Prostate gland (tissue), 2 donors: ENCODE measurements at regions not wholly inside any gene's neighbourhood (a gene's known extent, or its start where the extent isn't known, plus 50 kb on each side); places are given as distances from the start of the nearest gene placed in this dataset.

Experiments
- DNase-seq: peaks from one replicate; pipeline ENCODE4 v3.0.0-alpha.2; 2019; ENCODE audit warnings: low spot score
- H3K27ac ChIP-seq, 2 donors: fragments of 200-600 bp; sonication (generic); 2 replicates each; pipeline ENCODE4 v1.5.1; 2017 to 2019
- H3K27me3 ChIP-seq: fragments of 200-600 bp; sonication (generic); replicated peaks from 2 replicates; pipeline ENCODE4 v1.5.1; 2019; ENCODE audit not compliant: insufficient read depth
- H3K36me3 ChIP-seq, 2 donors: fragments of 200-600 bp; sonication (generic); 1 replicate in 1 of 2; 2 replicates in 1 of 2; pipeline versions ENCODE4 v1.5.1 to v1.8.1; 2017 to 2019
- H3K4me1 ChIP-seq: fragments of 200-600 bp; sonication (generic); replicated peaks from 2 replicates; pipeline ENCODE4 v1.5.1; 2019
- H3K4me3 ChIP-seq, 2 donors: fragments of 200-600 bp; sonication (generic); 2 replicates each; pipeline ENCODE4 v1.5.1; 2017 to 2019
- H3K9me3 ChIP-seq: fragments of 200-600 bp; sonication (generic); 2 replicates; pipeline ENCODE4 v1.5.1; 2017
- CTCF ChIP-seq, 4 experiments: fragments of 200-600 bp in 2 of 4; fragments of 450-650 bp in 2 of 4; sonication (generic) in 2 of 4; IDR thresholded peaks; 1 replicate in 3 of 4; 2 replicates in 1 of 4; pipeline ENCODE4 v1.5.1; 2016 to 2019; ENCODE audit warnings: antibody characterized with exemption in 4 of 4, mild to moderate bottlenecking in 2 of 4, moderate library complexity in 2 of 4
- POLR2A ChIP-seq: fragments of 450-650 bp; IDR thresholded peaks from one replicate; pipeline ENCODE4 v1.6.1; 2016; ENCODE audit warnings: antibody characterized with exemption, mild to moderate bottlenecking
- POLR2AphosphoS5 ChIP-seq: sonication (generic); formaldehyde crosslinking; IDR thresholded peaks from one replicate; pipeline ENCODE4 v1.6.1; 2017; ENCODE audit warnings: antibody characterized with exemption
- WGBS: methylation state at CpG from one replicate; pipeline ENCODE4 v1.1.5; 2018; 5-methylcytosine and 5-hydroxymethylcytosine counted together
- intact Hi-C: fragments of 100-400 bp; cut with DNase I; formaldehyde crosslinking; loops from one replicate; pipeline ENCODE4 v1.14.2; 2022

- no peak for DNase-seq
- Histone ChIP-seq H3K27me3 (no peaks in the 10 kb centered on the region), H3K4me1 (no peaks in the 10 kb centered on the region), H3K36me3 (no peaks in the 10 kb centered on the region), H3K27ac (no peak overlapping the region), H3K4me3 (no peak overlapping the region), H3K9me3 (no peaks in the 10 kb centered on the region)
- 92% methylated on average over 4 of the region's 4 CpGs for WGBS
- intact Hi-C loops = no loop called here
- TF ChIP-seq CTCF (IDR thresholded peaks at IDR 0.05) (no peak), POLR2AphosphoS5 (no peak), POLR2A (no peak)
These were observed 99.4 kb downstream of the CCT6B start for GRCh38 chr17:34861864-34862263.

- intact Hi-C loops = no loop called here
- Histone ChIP-seq H3K27me3 (no peaks in the 10 kb centered on the region), H3K9me3 (no peaks in the 10 kb centered on the region), H3K4me1 (no peaks in the 10 kb centered on the region), H3K27ac (no peak overlapping the region), H3K36me3 (no peaks in the 10 kb centered on the region), H3K4me3 (no peak overlapping the region)
- DNase-seq = no peak
- 46% methylated on average over 5 of the region's 5 CpGs for WGBS
- TF ChIP-seq CTCF (IDR thresholded peaks at IDR 0.05) = no peak
- no peak for TF ChIP-seq POLR2A
- TF ChIP-seq POLR2AphosphoS5 = no peak
These were observed 101.6 kb downstream of the CCT6B start for GRCh38 chr17:34859652-34860051.

GRCh38 chr17:34858591-34859565, 102.4 kb downstream of the CCT6B start:
- no peak overlapping the region for H3K4me3 ChIP-seq
- H3K27ac ChIP-seq = no peak overlapping the region
- no peak for TF ChIP-seq CTCF (IDR thresholded peaks at IDR 0.05)
- H3K27me3 ChIP-seq = no peaks in the 10 kb centered on the region
- no peaks in the 10 kb centered on the region for H3K36me3 ChIP-seq
- no peaks in the 10 kb centered on the region for H3K9me3 ChIP-seq
- intact Hi-C loops = loop anchor here (1.0 kb wide), 1 partner anchor 27 kb away; no protein-coding TSS in a partner anchor
- 48% methylated on average over 10 of the region's 10 CpGs for WGBS
- H3K4me1 ChIP-seq = no peaks in the 10 kb centered on the region
- no peak for DNase-seq

- Histone ChIP-seq H3K36me3 (no peaks in the 10 kb centered on the region), H3K27ac (no peak overlapping the region), H3K4me3 (no peak overlapping the region), H3K27me3 (no peaks in the 10 kb centered on the region), H3K9me3 (no peaks in the 10 kb centered on the region), H3K4me1 (no peaks in the 10 kb centered on the region)
- intact Hi-C loops = no loop called here
- no peak for DNase-seq
- WGBS = 40% methylated on average over 4 of the region's 4 CpGs
- TF ChIP-seq POLR2A (no peak), CTCF (IDR thresholded peaks at IDR 0.05) (no peak), POLR2AphosphoS5 (no peak)
These were observed 107.3 kb downstream of the CCT6B start for GRCh38 chr17:34853924-34854323.

GRCh38 chr17:34852614-34853013, 108.6 kb downstream of the CCT6B start:
- no peaks in the 10 kb centered on the region for H3K4me1 ChIP-seq
- 95% methylated on average over 5 of the region's 5 CpGs for WGBS
- TF ChIP-seq POLR2AphosphoS5 (no peak), CTCF (IDR thresholded peaks at IDR 0.05) (no peak), POLR2A (no peak)

More at GRCh38 chr17:34852614-34853013, 108.6 kb downstream of the CCT6B start:
- DNase-seq = no peak
- no peaks in the 10 kb centered on the region for H3K9me3 ChIP-seq
- H3K36me3 ChIP-seq = no peaks in the 10 kb centered on the region
- no peak overlapping the region for H3K4me3 ChIP-seq
- no peaks in the 10 kb centered on the region for H3K27me3 ChIP-seq
- intact Hi-C loops = no loop called here
- H3K27ac ChIP-seq = no peak overlapping the region
